Activated CD8-positive, alpha-beta T cell treated with anti-CD3 and anti-CD28 coated beads for 36 hours (primary cell): ENCODE measurements at regions not wholly inside any gene's neighbourhood (a gene's known extent, or its start where the extent isn't known, plus 50 kb on each side); places are given as distances from the start of the nearest gene placed in this dataset.

ENCODE experiments used
- ATAC-seq: fragments of 200-7000 bp; cut with Tn5 transposase; one replicate; pipeline ENCODE4 v1.10.0; 2021; ENCODE audit warnings: mild to moderate bottlenecking, moderate library complexity
- CTCF ChIA-PET: fragments of 350-600 bp; sonication (Branson Sonifier 250); formaldehyde crosslinking; loops from one replicate; lab custom pipeline; 2021; ENCODE audit warnings: antibody characterized with exemption; lab: Charles Lee
- POLR2A ChIA-PET: fragments of 350-600 bp; sonication (Branson Sonifier 250); formaldehyde crosslinking; loops from one replicate; lab custom pipeline; 2021; ENCODE audit warnings: antibody characterized with exemption; lab: Charles Lee
- DNase-seq: peaks from one replicate; pipeline ENCODE4 v3.0.0-alpha.2; 2020
- H3K27ac Mint-ChIP-seq: one replicate; pipeline ENCODE4 v1.8.0; 2021; ENCODE audit warnings: mild to moderate bottlenecking, mixed read lengths
- H3K27me3 Mint-ChIP-seq: one replicate; pipeline ENCODE4 v1.8.0; 2021; ENCODE audit warnings: mixed read lengths
- H3K36me3 Mint-ChIP-seq: one replicate; pipeline ENCODE4 v1.8.0; 2021; ENCODE audit warnings: low read depth, mixed read lengths
- H3K4me1 Mint-ChIP-seq: one replicate; pipeline ENCODE4 v1.8.0; 2021; ENCODE audit warnings: low read depth, mixed read lengths
- H3K4me3 Mint-ChIP-seq: one replicate; pipeline ENCODE4 v1.8.0; 2021; ENCODE audit warnings: mild to moderate bottlenecking, moderate library complexity, mixed read lengths
- H3K9me3 Mint-ChIP-seq: one replicate; pipeline ENCODE4 v1.8.0; 2021; ENCODE audit warnings: mixed read lengths
- intact Hi-C: fragments of 100-400 bp; cut with micrococcal nuclease; formaldehyde crosslinking; loops from one replicate; pipeline ENCODE4 v1.10.0; 2022
- TF ChIP-seq, protein P1 (sequence below): fragments of 200-600 bp; IDR thresholded peaks from one replicate; pipeline ENCODE4 v1.8.0; 2022; ENCODE audit warnings: antibody characterized with exemption, mild to moderate bottlenecking

DNA sequence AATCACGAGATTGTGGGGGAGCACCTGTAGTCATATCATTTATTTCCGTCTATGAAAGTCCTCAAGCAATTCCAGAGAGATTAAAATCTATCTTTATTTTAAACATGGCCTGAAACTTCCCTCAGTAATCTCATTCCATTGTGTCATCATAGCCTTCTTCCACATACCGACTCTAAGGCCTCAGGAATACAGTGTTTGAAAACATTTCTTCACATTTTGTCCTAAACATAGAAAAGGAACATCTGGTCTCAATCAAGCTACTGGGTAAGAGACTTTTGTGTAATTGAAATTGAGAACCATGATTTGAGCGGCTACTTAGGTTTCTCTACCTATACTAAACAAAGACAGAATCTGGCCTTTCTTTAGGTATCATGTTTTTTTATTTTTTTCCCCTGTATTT, 78.0 kb upstream of the ELMO1 start:
- TF ChIP-seq, protein P1, sequence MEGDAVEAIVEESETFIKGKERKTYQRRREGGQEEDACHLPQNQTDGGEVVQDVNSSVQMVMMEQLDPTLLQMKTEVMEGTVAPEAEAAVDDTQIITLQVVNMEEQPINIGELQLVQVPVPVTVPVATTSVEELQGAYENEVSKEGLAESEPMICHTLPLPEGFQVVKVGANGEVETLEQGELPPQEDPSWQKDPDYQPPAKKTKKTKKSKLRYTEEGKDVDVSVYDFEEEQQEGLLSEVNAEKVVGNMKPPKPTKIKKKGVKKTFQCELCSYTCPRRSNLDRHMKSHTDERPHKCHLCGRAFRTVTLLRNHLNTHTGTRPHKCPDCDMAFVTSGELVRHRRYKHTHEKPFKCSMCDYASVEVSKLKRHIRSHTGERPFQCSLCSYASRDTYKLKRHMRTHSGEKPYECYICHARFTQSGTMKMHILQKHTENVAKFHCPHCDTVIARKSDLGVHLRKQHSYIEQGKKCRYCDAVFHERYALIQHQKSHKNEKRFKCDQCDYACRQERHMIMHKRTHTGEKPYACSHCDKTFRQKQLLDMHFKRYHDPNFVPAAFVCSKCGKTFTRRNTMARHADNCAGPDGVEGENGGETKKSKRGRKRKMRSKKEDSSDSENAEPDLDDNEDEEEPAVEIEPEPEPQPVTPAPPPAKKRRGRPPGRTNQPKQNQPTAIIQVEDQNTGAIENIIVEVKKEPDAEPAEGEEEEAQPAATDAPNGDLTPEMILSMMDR = no peak
- intact Hi-C loops = no loop called here
- Mint-ChIP-seq H3K27ac (no peak overlapping the region), H3K27me3 (peaks cover 9% of the 10 kb centered on the region), H3K4me1 (no peaks in the 10 kb centered on the region), H3K36me3 (no peaks in the 10 kb centered on the region), H3K4me3 (no peak overlapping the region), H3K9me3 (no peaks in the 10 kb centered on the region)
- DNase-seq (no peak), ATAC-seq (no peak)
- CTCF ChIA-PET = no interaction called here
- POLR2A ChIA-PET = no interaction called here

GRCh38 chr7:37527109-37527508, 78.4 kb upstream of the ELMO1 start:
- Mint-ChIP-seq H3K4me1 (no peaks in the 10 kb centered on the region), H3K27me3 (peaks cover 9% of the 10 kb centered on the region), H3K4me3 (no peak overlapping the region), H3K36me3 (no peaks in the 10 kb centered on the region), H3K27ac (no peak overlapping the region), H3K9me3 (no peaks in the 10 kb centered on the region)
- ChIA-PET CTCF (no interaction called here), POLR2A (no interaction called here)
- DNase-seq (no peak), ATAC-seq (no peak)
- intact Hi-C loops = no loop called here
- TF ChIP-seq, protein P1 = no peak

GRCh38 chr7:37531225-37531624, 82.6 kb upstream of the ELMO1 start:
- CTCF ChIA-PET = no interaction called here

DNA sequence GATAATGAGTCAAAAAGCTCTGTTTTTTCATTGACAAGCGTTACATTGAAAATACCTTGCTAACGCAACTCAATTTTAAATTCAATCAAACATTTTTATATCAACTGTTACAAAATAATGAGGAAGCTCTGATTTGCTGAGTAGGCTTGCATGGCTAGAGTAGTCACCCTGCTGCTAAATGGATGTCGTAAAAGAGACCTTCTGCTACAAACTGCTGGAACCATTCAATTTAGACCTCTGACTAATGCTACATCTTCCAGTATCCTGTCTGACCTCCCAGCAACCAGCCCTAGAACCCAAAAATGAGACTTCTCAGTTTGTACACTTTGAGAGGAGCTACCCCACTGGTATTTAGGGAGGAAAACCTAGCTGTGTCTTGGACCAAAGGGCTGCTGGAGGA, 84.0 kb upstream of the ELMO1 start:
- POLR2A ChIA-PET = no interaction called here
- H3K27me3 Mint-ChIP-seq = peaks cover 2% of the 10 kb centered on the region

More at GRCh38 chr7:37531225-37531624, 82.6 kb upstream of the ELMO1 start:
- TF ChIP-seq, protein P1 = no peak
- intact Hi-C loops = no loop called here
- Mint-ChIP-seq H3K9me3 (peaks cover 3% of the 10 kb centered on the region), H3K27me3 (peaks cover 4% of the 10 kb centered on the region), H3K4me3 (no peak overlapping the region), H3K4me1 (no peaks in the 10 kb centered on the region), H3K36me3 (no peaks in the 10 kb centered on the region), H3K27ac (no peak overlapping the region)
- POLR2A ChIA-PET = no interaction called here
- no peak for ATAC-seq
- DNase-seq = no peak

DNA sequence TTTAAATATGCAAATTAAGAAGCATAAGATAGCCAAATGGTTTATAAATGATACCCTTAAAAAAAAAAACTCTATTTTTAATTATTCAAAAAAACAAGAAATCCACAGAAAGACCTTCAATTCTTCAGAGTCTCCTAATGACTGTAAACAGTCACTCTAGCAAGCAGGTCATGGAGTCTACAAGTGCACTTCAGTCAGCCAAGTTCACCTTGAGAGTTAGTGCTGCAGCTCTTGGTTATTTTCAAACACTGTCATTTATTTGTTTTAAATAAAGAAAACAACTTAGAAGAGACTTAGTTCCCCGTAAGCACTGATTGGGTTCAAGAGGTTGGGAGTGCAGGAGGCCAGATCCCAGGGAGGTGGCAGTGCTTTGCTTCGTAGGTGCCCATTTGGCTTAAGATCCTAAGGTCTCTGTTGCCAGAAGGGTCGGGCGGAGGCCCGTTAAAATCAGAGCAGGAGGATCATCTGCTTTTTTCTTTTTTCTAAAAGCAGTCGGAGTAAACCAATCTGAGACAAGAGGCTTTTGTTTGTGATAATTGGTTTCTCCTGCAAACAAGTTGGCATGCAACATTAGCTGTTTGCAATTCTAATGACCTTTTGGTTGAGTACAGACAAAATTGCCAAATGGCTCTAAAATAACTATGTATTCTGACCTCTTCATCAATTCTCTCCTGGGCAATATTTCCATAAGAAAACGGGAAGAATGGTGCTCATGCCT, 86.4 kb upstream of the ELMO1 start:
- Mint-ChIP-seq H3K9me3 (peaks cover 3% of the 10 kb centered on the region), H3K36me3 (no peaks in the 10 kb centered on the region), H3K4me3 (no peak overlapping the region), H3K27ac (no peak overlapping the region), H3K4me1 (no peaks in the 10 kb centered on the region), H3K27me3 (peaks cover 4% of the 10 kb centered on the region)
- intact Hi-C loops = no loop called here
- ATAC-seq (no peak), DNase-seq (no peak)
- ChIA-PET CTCF (no interaction called here), POLR2A (interaction anchor here (0.6 kb wide), 1 partner anchor 26 kb away, joined by 3 read pairs; no protein-coding TSS in a partner anchor)
- TF ChIP-seq, protein P1 = no peak

More for the DNA sequence above, 84.0 kb upstream of the ELMO1 start:
- CTCF ChIA-PET = no interaction called here
- intact Hi-C loops = no loop called here
- peaks cover 3% of the 10 kb centered on the region for H3K9me3 Mint-ChIP-seq
- no peaks in the 10 kb centered on the region for H3K36me3 Mint-ChIP-seq
- ATAC-seq (no peak), DNase-seq (no peak)
- no peak overlapping the region for H3K27ac Mint-ChIP-seq
- TF ChIP-seq, protein P1 = no peak
- H3K4me1 Mint-ChIP-seq = no peaks in the 10 kb centered on the region
- no peak overlapping the region for H3K4me3 Mint-ChIP-seq
